CD4-positive, alpha-beta T cell treated with Interleukin-1 beta for 1 hour (primary cell): ENCODE measurements at regions not wholly inside any gene's neighbourhood (a gene's known extent, or its start where the extent isn't known, plus 50 kb on each side); places are given as distances from the start of the nearest gene placed in this dataset.

Experiments
- DNase-seq, 2 donors: peaks; one replicate each; pipeline ENCODE4 v3.0.0-alpha.2; 2020 to 2022

DNA sequence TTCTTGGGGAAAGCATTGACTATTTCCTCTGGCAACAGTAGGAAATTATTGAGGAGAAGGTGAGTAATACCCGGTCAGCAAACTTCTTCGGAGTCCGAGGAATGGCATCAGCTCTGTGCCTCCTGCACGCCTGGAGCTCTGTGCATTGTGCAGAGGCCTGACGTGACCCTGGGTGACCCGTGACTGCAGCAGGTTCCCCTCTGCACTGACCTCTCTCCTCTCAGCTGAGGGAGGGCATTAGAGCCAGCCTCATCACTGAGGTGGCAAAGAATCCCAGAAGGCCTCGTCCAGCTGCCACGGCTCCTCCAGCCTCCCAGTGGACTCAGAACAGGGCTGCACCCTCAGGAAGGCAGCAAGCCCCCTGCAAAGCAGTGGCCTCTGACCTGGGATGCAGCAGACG lies 502.9 kb downstream of the CD83 start:
- DNase-seq: no peak

GRCh38 chr6:14621518-14621917 lies 503.9 kb downstream of the CD83 start:
- no peak for DNase-seq

DNA sequence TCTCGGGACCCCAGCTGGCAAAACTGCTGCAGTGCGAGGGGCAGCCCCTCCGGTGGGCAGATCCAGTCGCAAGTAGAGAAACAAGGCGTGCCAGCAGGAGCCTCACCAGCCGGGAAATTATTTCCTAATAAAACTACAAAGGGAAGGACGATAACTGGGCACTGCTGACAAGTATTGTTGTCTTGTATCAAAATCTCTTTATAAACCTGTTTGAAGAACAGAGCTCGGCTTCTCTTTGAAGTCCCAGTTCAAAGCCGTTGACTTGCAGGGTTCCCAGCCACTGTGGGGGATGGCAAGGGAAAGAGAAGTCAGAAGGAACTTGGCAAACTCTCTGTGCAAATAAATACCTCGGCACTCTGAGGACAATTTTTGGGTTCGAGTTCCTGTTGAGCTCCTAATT lies 504.5 kb downstream of the CD83 start:
- DNase-seq: no peak

DNA sequence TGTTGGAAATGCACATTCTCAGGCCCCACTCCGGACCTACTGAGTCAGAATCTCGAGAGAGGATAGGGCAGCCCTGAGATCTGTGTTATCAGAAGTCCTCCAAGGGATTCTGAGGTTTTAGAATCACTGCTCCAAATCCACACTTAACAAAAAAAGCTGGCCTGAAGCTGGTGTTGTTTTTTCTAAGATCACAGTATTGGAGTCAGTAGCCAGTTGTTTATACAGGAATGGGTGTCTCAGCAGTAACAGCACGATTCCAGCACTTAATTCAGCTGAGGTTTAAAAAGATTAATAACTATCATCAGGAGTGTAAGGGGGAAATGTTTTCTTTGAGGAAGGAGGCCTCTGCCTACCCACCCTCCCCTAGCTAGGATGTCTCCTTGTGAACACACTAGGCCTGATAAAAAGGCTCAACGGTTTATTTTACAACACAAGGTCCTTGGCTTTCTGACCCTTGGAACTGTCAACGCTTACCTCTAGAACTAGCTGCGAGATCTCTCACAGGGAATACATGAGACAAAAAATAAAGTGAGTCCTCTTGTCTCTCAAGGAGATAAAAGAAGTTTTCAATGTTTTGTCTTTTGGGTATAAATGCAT lies 505.4 kb downstream of the CD83 start:
- DNase-seq: no peak

DNA sequence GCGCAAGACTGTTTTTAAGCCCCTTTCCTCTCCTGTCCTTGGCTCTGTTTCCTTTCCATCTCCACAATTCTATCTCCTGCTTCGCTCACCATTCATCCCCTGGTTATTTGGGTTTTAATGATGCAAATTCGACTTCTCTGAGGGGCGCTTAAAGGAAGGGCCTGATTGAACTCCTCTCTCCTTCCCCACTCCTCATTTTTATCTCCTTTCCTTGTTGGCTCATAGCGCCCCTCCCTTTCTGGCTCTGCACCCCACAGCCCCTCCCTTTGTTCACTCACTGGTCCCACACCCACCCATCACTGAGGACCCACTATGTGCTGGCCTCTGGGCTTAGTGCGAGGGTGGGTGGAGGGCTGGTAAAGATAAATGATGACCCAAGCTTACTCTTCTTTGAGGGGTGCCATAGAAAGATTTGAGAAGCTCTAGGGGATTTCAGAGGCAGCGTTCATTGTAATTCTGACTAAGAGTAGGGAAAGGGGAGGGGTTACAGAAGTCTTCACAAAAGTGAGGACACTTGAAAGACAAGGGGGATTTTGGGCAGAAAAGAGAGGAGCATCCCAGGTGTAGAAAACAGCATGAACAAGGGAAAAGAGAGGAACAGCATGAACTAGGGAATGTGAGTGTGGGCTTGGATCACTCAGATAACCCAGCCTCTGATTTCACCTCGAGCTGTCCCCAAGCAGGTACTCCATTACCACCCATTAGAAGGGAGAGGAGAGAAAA lies 507.8 kb downstream of the CD83 start:
- no peak for DNase-seq

GRCh38 chr6:14626556-14626955 lies 509.0 kb downstream of the CD83 start:
- DNase-seq: no peak

DNA sequence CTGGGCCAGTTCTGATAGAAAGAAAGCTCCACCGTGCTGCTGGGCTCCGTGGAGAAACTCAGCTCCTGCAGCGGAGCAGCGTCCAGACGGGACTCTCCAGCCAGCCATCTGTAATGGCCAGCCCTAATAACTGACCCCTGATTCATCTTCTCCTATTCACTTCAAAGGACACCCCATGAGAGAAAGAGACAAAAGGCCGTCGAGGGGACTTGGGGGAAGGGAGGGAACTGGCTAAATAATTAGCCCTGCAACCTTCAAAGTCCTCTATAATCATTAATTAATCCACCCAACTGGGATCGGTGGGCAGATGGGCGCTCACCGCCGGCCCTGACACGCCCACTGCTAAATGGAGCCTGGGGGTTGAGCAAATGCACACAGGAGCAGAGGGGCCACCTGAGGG lies 512.4 kb downstream of the CD83 start:
- no peak for DNase-seq

DNA sequence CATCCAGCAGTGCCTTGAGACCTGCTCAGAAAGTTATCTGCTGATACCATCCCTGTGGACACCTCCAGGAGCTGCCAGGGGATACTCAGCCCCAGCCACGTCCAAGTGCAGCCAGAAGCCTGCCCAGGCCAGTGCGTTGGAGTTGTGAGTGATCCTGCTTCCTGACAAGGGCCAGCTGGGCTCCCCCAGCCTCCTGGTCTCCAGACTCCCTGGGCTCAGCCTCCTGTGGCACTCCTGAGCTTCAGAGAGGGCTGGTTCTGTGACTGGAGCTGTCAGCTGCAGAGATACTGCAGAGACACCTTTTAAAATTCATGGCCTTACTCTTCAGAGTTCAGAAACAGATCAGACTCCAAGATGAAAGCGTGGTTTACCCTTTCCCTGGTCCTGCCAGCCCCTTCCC lies 515.9 kb downstream of the CD83 start:
- DNase-seq: no peak

GRCh38 chr6:14634072-14634471 lies 516.5 kb downstream of the CD83 start:
- DNase-seq: peak in 1 of 2 donors; percentile 7

DNA sequence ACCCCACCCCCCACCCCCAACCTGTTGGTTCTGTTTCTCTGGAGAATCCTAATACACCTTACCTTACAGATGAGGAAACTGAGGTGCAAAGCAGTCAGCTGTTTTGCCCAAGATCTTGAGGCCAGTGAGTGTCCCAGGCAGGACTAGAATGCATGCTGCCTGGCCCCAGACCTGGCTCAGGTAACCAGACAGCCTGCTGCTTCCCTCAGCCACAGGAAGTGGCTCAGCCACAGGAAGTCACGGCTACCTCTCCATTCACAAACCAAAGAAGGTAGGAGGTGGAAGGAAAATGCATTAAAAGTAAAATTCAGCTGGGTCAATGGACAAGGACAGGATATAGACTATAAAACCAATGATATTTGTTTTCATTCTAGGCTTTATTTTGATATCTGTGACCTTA lies 517.6 kb downstream of the CD83 start:
- peak; percentile 47 to 57 for DNase-seq

GRCh38 chr6:14635934-14636591 lies 518.5 kb downstream of the CD83 start:
- peak; percentile 29 to 30 for DNase-seq

DNA sequence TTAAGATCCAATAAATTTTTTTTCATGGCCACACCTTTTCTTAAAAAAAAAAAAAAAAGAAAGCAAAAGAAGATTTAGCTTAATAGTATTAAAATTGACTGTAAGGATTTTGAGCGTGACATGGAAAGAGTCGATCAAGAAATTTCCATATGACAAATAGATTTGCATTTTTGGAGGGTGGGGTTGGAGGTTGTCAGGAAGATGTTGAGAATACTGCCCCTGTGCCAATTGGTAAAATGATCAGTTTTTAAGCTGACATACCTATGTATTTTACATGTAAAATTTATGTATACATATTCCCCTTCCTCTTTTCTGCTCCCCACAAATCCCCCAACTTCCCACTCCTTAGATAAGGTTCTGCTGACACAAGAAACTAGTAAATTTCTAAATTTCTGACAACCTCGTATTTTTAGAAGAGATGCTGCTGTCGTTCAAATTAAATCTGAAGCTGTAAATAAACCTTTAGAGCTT lies 520.9 kb downstream of the CD83 start:
- DNase-seq: no peak

GRCh38 chr6:14638906-14639761 lies 521.6 kb downstream of the CD83 start:
- DNase-seq: peak in 1 of 2 donors; percentile 40

DNA sequence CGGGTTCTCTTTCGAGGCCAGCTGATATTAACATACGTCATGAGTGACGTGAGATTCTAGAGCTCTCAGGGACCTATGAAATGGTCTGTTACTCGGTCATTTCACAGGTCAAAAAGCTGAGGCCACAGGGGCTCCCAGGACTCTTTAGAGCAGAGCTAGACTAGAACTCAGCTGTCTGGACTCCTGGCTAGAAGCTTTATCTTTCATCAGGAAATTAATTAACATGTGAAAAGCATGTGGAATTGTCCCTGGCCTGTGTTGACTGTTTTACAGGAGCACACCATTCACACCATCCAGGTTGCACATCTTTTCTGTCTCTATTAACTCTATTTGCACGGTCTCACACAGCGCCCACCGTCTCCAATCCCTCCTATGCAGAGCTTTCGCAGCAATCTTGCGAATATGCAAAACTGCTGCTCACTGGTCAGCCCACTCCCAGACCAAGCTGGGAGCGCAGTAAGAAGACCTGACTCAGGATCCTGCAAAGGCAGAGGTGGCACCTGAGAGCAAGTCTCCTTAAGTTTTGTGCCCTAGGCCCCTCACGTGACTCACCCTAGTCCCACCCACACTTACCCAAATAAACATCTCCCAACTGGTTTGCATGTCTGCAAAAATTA lies 522.5 kb downstream of the CD83 start:
- DNase-seq: no peak

GRCh38 chr6:14640631-14641030 lies 523.1 kb downstream of the CD83 start:
- DNase-seq: no peak

- no peak for DNase-seq
Observed at GRCh38 chr6:14641423-14642135, 524.0 kb downstream of the CD83 start.

- no peak for DNase-seq
Observed at GRCh38 chr6:14642136-14642505, 524.5 kb downstream of the CD83 start.

DNA sequence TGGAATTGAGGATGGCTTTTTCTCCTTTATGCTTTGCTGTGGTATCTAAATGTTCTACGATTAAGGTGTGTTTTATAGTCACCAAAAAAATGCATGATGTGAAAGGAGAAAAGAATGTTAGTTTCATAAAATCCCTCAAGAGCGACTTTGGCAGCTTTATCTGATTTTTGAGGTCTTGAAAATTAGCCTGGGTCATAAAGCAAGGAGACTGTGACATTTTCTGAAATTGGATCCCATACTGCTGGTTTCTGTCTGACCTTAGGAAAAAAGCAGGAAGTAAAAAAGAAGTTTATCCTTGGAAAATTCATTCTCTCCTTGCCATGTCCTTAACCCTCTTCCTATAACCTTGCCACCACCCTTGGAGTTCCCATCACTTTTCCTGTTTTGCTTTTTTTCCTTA lies 525.3 kb downstream of the CD83 start:
- DNase-seq: no peak

GRCh38 chr6:14644381-14644780 lies 526.8 kb downstream of the CD83 start:
- no peak for DNase-seq

- no peak for DNase-seq
Observed at GRCh38 chr6:14645221-14645620, 527.6 kb downstream of the CD83 start.

- DNase-seq: no peak
Observed at GRCh38 chr6:14645841-14646240, 528.3 kb downstream of the CD83 start.

- no peak for DNase-seq
Observed at GRCh38 chr6:14646371-14646770, 528.8 kb downstream of the CD83 start.
